Tibial nerve (tissue), 4 donors: ENCODE measurements at regions not wholly inside any gene's neighbourhood (a gene's known extent, or its start where the extent isn't known, plus 50 kb on each side); places are given as distances from the start of the nearest gene placed in this dataset.

ENCODE experiments used
- EP300 ChIP-seq, 2 donors: sonication (generic); formaldehyde crosslinking; IDR thresholded peaks; one replicate each; pipeline ENCODE4 v1.6.1; 2017; ENCODE audit warnings: antibody characterized with exemption in 2 of 2, mild to moderate bottlenecking in 1 of 2
- TF ChIP-seq, protein P1 (sequence below), 5 experiments: fragments of 200-600 bp in 3 of 5; fragments of 450-650 bp in 2 of 5; sonication (generic) in 3 of 5; IDR thresholded peaks; one replicate each; pipeline ENCODE4 v1.5.1; 2016 to 2019; ENCODE audit warnings: antibody characterized with exemption in 5 of 5, mild to moderate bottlenecking in 3 of 5, moderate library complexity in 2 of 5

DNA sequence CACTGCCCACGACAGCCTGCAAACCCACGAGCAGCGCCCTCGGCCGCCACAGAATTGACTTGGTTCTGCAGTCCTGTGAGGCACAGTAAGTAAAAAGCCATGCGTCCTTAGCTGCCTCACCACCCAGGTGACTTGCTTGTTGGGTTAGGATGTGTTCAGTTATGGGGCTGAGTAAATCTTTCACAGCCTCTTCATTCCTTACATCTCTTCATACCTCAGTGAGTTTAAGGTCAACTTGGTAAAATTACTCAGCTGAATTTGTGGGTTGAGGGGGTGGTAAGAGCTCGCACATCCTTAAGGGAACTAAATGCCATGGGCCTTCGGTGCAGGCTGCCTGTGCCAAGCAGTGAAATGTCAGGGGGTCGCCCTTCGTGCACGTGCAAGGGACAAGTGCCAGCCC, 165.2 kb upstream of the ALKAL2 start:
- TF ChIP-seq, protein P1, sequence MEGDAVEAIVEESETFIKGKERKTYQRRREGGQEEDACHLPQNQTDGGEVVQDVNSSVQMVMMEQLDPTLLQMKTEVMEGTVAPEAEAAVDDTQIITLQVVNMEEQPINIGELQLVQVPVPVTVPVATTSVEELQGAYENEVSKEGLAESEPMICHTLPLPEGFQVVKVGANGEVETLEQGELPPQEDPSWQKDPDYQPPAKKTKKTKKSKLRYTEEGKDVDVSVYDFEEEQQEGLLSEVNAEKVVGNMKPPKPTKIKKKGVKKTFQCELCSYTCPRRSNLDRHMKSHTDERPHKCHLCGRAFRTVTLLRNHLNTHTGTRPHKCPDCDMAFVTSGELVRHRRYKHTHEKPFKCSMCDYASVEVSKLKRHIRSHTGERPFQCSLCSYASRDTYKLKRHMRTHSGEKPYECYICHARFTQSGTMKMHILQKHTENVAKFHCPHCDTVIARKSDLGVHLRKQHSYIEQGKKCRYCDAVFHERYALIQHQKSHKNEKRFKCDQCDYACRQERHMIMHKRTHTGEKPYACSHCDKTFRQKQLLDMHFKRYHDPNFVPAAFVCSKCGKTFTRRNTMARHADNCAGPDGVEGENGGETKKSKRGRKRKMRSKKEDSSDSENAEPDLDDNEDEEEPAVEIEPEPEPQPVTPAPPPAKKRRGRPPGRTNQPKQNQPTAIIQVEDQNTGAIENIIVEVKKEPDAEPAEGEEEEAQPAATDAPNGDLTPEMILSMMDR (IDR thresholded peaks at IDR 0.05), result no peak
- no peak for TF ChIP-seq EP300 (IDR thresholded peaks at IDR 0.05)
